GM12874 (cell line): ENCODE measurements at regions not wholly inside any gene's neighbourhood (a gene's known extent, or its start where the extent isn't known, plus 50 kb on each side); places are given as distances from the start of the nearest gene placed in this dataset.

Experiments
- TF ChIP-seq, protein P1 (sequence below): IDR thresholded peaks from 2 replicates; pipeline ENCODE4 v1.5.1; 2011; ENCODE audit warnings: low read depth, mild to moderate bottlenecking, control low read depth, low read length, moderate library complexity; ENCODE audit not compliant: insufficient read depth

- TF ChIP-seq, protein P1, sequence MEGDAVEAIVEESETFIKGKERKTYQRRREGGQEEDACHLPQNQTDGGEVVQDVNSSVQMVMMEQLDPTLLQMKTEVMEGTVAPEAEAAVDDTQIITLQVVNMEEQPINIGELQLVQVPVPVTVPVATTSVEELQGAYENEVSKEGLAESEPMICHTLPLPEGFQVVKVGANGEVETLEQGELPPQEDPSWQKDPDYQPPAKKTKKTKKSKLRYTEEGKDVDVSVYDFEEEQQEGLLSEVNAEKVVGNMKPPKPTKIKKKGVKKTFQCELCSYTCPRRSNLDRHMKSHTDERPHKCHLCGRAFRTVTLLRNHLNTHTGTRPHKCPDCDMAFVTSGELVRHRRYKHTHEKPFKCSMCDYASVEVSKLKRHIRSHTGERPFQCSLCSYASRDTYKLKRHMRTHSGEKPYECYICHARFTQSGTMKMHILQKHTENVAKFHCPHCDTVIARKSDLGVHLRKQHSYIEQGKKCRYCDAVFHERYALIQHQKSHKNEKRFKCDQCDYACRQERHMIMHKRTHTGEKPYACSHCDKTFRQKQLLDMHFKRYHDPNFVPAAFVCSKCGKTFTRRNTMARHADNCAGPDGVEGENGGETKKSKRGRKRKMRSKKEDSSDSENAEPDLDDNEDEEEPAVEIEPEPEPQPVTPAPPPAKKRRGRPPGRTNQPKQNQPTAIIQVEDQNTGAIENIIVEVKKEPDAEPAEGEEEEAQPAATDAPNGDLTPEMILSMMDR: no peak
Observed at GRCh38 chr4:114304046-114304445, 294.6 kb upstream of the UGT8 start.

DNA sequence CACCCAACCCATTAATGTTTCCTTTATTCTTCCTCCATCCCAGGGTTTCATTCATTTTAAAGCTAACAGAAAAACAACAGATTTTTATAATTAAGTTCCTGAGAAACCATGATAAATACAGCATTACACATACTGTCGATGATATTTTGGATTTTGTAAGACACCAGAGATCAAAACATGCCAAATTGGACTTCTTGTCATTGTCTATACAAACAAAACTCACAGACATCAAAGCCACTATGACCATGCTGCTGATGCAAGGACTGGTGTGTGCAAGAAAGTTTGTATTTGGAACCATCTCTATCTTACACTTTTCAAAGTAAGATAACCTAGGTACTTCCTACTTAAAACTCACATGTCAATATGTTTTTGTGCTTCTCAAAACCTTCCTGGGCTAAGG is 294.0 kb upstream of the UGT8 start:
- TF ChIP-seq, protein P1: no peak

GRCh38 chr4:114306946-114307345 is 291.7 kb upstream of the UGT8 start:
- TF ChIP-seq, protein P1: no peak

DNA sequence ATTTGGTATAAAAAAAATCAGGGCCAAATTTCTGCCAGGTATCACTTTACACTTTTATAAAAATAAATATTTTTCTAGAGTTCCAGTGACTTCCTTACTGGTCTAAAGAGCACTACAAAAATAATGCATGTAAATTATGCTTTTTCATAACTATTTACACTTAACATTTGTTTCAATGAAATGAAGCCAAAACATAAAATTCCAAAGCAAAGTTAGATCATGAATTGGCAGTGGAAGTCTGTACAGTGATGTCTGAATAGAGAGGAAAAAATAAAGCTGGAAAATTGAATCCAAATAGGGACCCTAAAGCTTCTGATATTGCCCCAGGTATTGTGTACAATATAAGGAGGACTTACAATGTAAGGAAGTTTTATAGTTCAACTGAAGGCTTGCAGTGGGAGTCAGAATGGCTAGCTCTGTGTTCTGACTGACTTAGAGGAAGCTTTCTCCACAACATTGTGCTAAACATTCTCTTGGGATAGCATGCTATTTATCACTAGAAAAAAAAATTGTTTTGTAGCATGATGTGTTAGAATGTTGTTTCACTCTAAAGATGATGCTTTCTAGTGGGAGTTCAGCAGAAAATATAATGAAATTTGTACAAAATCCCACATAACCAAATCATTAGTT is 288.2 kb upstream of the UGT8 start:
- TF ChIP-seq, protein P1: no peak

DNA sequence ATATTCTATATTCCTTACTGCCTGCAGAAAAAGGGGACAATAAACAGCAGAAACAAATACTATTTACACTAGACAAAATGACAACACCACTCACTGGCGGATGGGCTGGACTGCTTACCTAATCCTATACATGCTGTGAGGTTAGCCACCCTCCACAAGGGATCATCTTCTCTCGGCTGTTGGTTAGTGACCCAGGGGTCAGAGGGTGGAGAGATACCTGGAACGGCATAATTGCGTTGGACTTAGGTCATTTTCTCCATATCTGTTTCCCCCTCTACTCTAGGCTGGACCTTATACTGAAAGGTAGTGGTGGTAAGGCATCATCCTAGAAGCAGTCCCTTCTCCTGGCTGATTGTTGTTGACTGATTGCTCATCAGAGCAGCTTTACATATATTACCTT is 286.8 kb upstream of the UGT8 start:
- TF ChIP-seq, protein P1: no peak

GRCh38 chr4:114312338-114312737 is 286.3 kb upstream of the UGT8 start:
- TF ChIP-seq, protein P1: no peak

DNA sequence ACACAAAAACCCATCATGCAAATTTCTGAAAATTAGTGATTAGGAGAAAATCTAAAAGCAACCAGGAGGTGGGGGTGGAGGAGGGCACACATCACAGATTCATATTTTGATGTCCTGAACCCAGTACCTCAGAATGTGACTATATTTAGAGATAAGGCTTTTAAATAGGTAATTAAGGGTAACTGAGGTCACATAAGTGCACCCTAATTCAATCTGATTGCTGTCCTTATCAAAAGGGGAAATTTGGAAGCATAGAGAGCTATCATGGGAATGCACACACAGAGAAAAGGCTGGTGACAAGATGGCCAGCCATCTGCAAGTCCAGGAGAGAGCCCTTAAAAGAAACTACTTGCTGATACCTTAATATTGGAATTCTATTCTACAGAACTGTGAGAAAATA is 281.8 kb upstream of the UGT8 start:
- TF ChIP-seq, protein P1: no peak
